Tibial artery (tissue), 4 donors: ENCODE measurements at regions not wholly inside any gene's neighbourhood (a gene's known extent, or its start where the extent isn't known, plus 50 kb on each side); places are given as distances from the start of the nearest gene placed in this dataset.
"Not testable (repeated sequence)": the region's sequence is repeated elsewhere in the genome, so short reads cannot be mapped to it uniquely, and the experiment has no call there.

Source experiments
- DNase-seq, 2 donors: peaks; one replicate each; pipeline ENCODE4 v3.0.0-alpha.2; 2019
- H3K27ac ChIP-seq, 2 donors: fragments of 200-600 bp; sonication (generic) in 1 of 2; 1 replicate in 1 of 2; 2 replicates in 1 of 2; pipeline ENCODE4 v1.5.1; 2018 to 2019; ENCODE audit warnings: mild to moderate bottlenecking in 1 of 2
- H3K27me3 ChIP-seq, 2 donors: fragments of 200-600 bp; sonication (generic) in 1 of 2; one replicate each; pipeline versions ENCODE4 v1.5.1 to v1.6.0; 2016 to 2019
- H3K36me3 ChIP-seq, 3 donors: fragments of 200-600 bp; sonication (generic) in 2 of 3; one replicate each; pipeline ENCODE4 v1.5.1; 2016 to 2019; ENCODE audit warnings: mild to moderate bottlenecking in 2 of 3
- H3K4me1 ChIP-seq, 4 donors: fragments of 200-600 bp; sonication (generic) in 2 of 4; 1 replicate in 3 of 4; 2 replicates in 1 of 4; pipeline ENCODE4 v1.5.1; 2016 to 2019
- H3K4me3 ChIP-seq, 2 donors: fragments of 200-600 bp; sonication (generic) in 1 of 2; 1 replicate in 1 of 2; 2 replicates in 1 of 2; pipeline ENCODE4 v1.5.1; 2018 to 2019; ENCODE audit warnings: mild to moderate bottlenecking in 2 of 2
- H3K9me3 ChIP-seq, 3 donors: fragments of 200-600 bp; sonication (generic) in 1 of 3; one replicate each; pipeline ENCODE4 v1.5.1; 2016 to 2019
- intact Hi-C: fragments of 100-400 bp; cut with DNase I; formaldehyde crosslinking; loops from one replicate; pipeline ENCODE4 v1.15.0; 2023; ENCODE audit warnings: low total_unique reads
- TF ChIP-seq, protein P1 (sequence below), 2 experiments: fragments of 200-600 bp in 1 of 2; fragments of 450-650 bp in 1 of 2; IDR thresholded peaks; one replicate each; pipeline ENCODE4 v1.5.1; 2017 to 2019; ENCODE audit warnings: antibody characterized with exemption in 2 of 2, mild to moderate bottlenecking in 1 of 2, moderate library complexity in 1 of 2

GRCh38 chr19:27815985-27816384 lies 1397.0 kb downstream of the UQCRFS1 start:
- TF ChIP-seq, protein P1, sequence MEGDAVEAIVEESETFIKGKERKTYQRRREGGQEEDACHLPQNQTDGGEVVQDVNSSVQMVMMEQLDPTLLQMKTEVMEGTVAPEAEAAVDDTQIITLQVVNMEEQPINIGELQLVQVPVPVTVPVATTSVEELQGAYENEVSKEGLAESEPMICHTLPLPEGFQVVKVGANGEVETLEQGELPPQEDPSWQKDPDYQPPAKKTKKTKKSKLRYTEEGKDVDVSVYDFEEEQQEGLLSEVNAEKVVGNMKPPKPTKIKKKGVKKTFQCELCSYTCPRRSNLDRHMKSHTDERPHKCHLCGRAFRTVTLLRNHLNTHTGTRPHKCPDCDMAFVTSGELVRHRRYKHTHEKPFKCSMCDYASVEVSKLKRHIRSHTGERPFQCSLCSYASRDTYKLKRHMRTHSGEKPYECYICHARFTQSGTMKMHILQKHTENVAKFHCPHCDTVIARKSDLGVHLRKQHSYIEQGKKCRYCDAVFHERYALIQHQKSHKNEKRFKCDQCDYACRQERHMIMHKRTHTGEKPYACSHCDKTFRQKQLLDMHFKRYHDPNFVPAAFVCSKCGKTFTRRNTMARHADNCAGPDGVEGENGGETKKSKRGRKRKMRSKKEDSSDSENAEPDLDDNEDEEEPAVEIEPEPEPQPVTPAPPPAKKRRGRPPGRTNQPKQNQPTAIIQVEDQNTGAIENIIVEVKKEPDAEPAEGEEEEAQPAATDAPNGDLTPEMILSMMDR (IDR thresholded peaks at IDR 0.05) = no peak
- no peak overlapping the region for H3K4me3 ChIP-seq
- H3K9me3 ChIP-seq = peaks cover 0 to 5% (median 0%) of the 10 kb centered on the region in 3 donors
- H3K27ac ChIP-seq = no peak overlapping the region
- H3K36me3 ChIP-seq = no peaks in the 10 kb centered on the region
- H3K4me1 ChIP-seq = no peaks in the 10 kb centered on the region
- no peaks in the 10 kb centered on the region for H3K27me3 ChIP-seq
- DNase-seq = no peak
- intact Hi-C loops = no loop called here

- H3K4me3 ChIP-seq, H3K27ac ChIP-seq, H3K36me3 ChIP-seq, H3K4me1 ChIP-seq, intact Hi-C loops, DNase-seq, H3K27me3 ChIP-seq: not testable (repeated sequence)
- H3K9me3 ChIP-seq = peaks cover 0 to 10% (median 5%) of the 10 kb centered on the region in 3 donors
Observed at GRCh38 chr19:27814834-27815233, 1398.1 kb downstream of the UQCRFS1 start.

- H3K4me1 ChIP-seq, intact Hi-C loops, H3K4me3 ChIP-seq, DNase-seq, H3K36me3 ChIP-seq, H3K27ac ChIP-seq, H3K27me3 ChIP-seq: not testable (repeated sequence)
- peaks cover 0 to 10% (median 5%) of the 10 kb centered on the region in 3 donors for H3K9me3 ChIP-seq
Observed at GRCh38 chr19:27814274-27814673, 1398.7 kb downstream of the UQCRFS1 start.

GRCh38 chr19:27806471-27807070 lies 1406.4 kb downstream of the UQCRFS1 start:
- Histone ChIP-seq H3K36me3 (peaks cover 13 to 25% (median 23%) of the 10 kb centered on the region in 3 donors), H3K27ac (no peak overlapping the region), H3K9me3 (peaks cover 0 to 10% (median 0%) of the 10 kb centered on the region in 3 donors), H3K4me3 (no peak overlapping the region), H3K4me1 (no peaks in the 10 kb centered on the region), H3K27me3 (no peaks in the 10 kb centered on the region)
- intact Hi-C loops = no loop called here
- TF ChIP-seq, protein P1 (IDR thresholded peaks at IDR 0.05) = no peak
- DNase-seq = no peak

DNA sequence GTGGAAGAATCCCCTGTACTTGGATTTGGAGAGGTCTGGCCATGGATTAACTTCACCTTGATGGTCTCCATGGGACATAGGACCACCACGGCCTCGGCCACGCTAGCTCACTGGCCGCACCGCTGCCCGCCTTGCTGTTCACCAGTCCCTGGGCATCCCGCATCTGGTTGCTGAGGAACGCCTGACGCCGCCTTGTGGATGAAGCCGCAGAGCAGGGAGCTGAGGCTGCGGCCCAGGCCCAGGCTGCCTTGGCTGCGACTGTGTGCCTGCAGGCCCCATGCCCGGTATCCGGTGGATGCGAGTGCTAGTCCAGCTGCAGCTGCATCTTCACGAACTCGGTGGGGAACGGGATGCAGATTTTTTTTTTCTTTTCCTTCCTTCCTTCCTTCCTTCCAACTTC lies 1407.1 kb downstream of the UQCRFS1 start:
- DNase-seq = no peak
- H3K27me3 ChIP-seq = no peaks in the 10 kb centered on the region

DNA sequence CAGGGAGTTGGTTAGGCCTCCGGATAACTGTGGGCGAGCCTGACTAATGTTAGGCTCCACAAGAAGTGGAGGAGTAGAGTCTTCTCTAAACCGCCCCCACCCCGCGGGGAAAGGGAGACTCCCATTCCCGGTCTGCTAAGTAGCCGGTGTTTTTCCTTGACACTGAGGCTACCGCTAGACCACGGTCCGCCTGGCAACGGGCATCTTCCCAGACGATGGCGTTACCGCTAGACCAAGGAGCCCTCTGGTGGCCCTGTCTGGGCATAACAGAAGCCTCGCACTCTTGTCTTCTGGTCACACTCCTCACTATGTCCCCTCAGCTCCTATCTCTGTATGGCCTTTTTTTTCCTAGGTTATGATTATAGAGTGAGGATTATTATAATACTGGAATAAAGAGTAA lies 1410.7 kb downstream of the UQCRFS1 start:
- H3K9me3 ChIP-seq, H3K4me1 ChIP-seq, intact Hi-C loops, H3K4me3 ChIP-seq, DNase-seq, H3K27ac ChIP-seq, H3K27me3 ChIP-seq: not testable (repeated sequence)
- peaks cover 23 to 27% (median 25%) of the 10 kb centered on the region in 3 donors for H3K36me3 ChIP-seq

More for the DNA sequence above, 1407.1 kb downstream of the UQCRFS1 start:
- Histone ChIP-seq H3K36me3 (peaks cover 13 to 25% (median 23%) of the 10 kb centered on the region in 3 donors), H3K9me3 (peaks cover 0 to 10% (median 0%) of the 10 kb centered on the region in 3 donors), H3K4me1 (no peaks in the 10 kb centered on the region), H3K27ac (no peak overlapping the region), H3K4me3 (no peak overlapping the region)
- intact Hi-C loops = no loop called here
- TF ChIP-seq, protein P1 (IDR thresholded peaks at IDR 0.05) = no peak

DNA sequence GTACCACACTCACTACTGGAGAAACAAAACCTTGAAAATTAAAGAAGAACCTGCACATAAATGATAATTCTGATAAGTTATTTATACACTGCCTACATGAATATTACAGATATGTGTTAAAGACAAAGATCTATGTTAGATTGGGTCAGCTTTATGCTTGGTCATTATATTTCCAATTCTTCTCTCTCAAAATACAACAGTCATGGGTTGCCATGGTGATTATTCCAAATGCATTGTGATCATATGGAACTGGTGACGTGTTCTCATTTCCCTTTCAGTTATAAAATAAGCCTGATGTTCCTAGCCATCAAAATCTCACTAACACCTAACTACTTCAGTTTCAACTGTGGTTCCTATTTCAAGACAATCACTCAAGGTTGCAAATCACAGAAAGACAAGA lies 1416.4 kb downstream of the UQCRFS1 start:
- H3K27me3 ChIP-seq = no peaks in the 10 kb centered on the region
- H3K9me3 ChIP-seq = no peaks in the 10 kb centered on the region
- H3K4me3 ChIP-seq = no peak overlapping the region
- H3K36me3 ChIP-seq = peaks cover 0 to 15% (median 0%) of the 10 kb centered on the region in 3 donors
- intact Hi-C loops = no loop called here
- DNase-seq = no peak
- TF ChIP-seq, protein P1 (IDR thresholded peaks at IDR 0.05) = no peak
- peaks cover 0 to 26% (median 18%) of the 10 kb centered on the region in 4 donors for H3K4me1 ChIP-seq
- H3K27ac ChIP-seq = no peak overlapping the region
